ENCODE measurements at regions not wholly inside any gene's neighbourhood (a gene's known extent, or its start where the extent isn't known, plus 50 kb on each side); places are given as distances from the start of the nearest gene placed in this dataset.

DNA sequence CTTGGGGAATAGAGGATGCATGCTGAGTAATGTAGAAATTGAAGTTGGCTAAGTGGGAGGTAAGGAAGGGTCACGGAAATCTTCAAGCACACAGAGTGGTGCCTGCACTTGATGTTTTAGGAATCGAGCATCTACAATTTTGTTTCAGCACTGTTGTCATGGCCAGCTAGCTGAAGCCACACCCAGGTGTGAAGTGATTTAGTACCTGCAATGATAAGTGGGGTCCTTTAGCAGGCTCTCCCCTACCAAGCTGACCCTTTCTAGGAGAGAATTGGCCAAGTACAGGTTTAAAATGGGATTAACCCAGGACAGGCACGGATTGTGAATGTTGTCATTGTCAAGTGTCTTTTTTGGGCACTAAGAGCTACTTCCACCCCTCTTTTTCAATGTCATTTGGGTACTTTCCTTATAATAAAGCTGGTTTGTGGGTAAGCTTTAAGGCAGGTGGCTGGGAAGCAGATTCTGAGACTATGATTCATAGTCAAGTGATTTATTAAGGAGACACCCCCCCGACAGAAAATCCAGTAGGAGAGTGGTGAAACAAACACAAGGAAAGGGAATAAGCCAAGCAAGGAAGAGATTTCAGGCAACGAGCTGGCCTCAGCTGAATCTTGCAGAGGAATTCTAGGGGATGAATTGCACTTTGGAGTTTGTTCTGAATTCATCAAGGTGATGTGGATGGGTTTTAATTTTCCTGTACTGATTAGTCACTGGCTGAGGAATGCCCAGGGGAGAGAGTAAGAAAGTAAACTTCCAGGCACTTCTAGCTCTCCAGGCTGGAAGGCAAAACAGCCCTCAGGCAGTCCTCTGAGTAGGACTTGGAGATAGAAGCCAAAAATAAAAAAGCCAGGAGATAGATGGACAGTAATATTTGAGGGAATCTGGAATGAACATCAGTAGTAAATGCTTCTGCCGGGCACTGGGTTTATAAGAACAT is 1128.4 kb downstream of the SORCS3 start:
- Mint-ChIP-seq H3K27me3 (no peaks in the 10 kb centered on the region), H3K4me1 (ENCODE audit: low read depth) (no peaks in the 10 kb centered on the region), H3K9me3 (no peaks in the 10 kb centered on the region), H3K36me3 (ENCODE audit: low read depth) (no peaks in the 10 kb centered on the region), H3K27ac (no peak overlapping the region), H3K4me3 (no peak overlapping the region)
- ChIA-PET CTCF (no interaction called here), POLR2A (no interaction called here)
- ATAC-seq = no peak
- intact Hi-C loops (cut with micrococcal nuclease) = no loop called here
- no peak for DNase-seq
- TF ChIP-seq, protein P1, sequence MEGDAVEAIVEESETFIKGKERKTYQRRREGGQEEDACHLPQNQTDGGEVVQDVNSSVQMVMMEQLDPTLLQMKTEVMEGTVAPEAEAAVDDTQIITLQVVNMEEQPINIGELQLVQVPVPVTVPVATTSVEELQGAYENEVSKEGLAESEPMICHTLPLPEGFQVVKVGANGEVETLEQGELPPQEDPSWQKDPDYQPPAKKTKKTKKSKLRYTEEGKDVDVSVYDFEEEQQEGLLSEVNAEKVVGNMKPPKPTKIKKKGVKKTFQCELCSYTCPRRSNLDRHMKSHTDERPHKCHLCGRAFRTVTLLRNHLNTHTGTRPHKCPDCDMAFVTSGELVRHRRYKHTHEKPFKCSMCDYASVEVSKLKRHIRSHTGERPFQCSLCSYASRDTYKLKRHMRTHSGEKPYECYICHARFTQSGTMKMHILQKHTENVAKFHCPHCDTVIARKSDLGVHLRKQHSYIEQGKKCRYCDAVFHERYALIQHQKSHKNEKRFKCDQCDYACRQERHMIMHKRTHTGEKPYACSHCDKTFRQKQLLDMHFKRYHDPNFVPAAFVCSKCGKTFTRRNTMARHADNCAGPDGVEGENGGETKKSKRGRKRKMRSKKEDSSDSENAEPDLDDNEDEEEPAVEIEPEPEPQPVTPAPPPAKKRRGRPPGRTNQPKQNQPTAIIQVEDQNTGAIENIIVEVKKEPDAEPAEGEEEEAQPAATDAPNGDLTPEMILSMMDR (IDR thresholded peaks at IDR 0.05) = no peak

- Mint-ChIP-seq H3K4me3 (no peak overlapping the region), H3K4me1 (ENCODE audit: low read depth) (no peaks in the 10 kb centered on the region), H3K9me3 (no peaks in the 10 kb centered on the region), H3K27me3 (no peaks in the 10 kb centered on the region), H3K27ac (no peak overlapping the region), H3K36me3 (ENCODE audit: low read depth) (no peaks in the 10 kb centered on the region)
- intact Hi-C loops (cut with micrococcal nuclease) = no loop called here
- ATAC-seq = no peak
- TF ChIP-seq, protein P1 (IDR thresholded peaks at IDR 0.05) = no peak
- ChIA-PET POLR2A (no interaction called here), CTCF (no interaction called here)
- DNase-seq = no peak
These were observed 1122.5 kb downstream of the SORCS3 start for GRCh38 chr10:105763611-105764010.

- Mint-ChIP-seq H3K27me3 (no peaks in the 10 kb centered on the region), H3K27ac (no peak overlapping the region), H3K4me3 (no peak overlapping the region), H3K9me3 (no peaks in the 10 kb centered on the region), H3K4me1 (ENCODE audit: low read depth) (no peaks in the 10 kb centered on the region), H3K36me3 (ENCODE audit: low read depth) (no peaks in the 10 kb centered on the region)
- no peak for ATAC-seq
- CTCF ChIA-PET = no interaction called here
- intact Hi-C loops (cut with micrococcal nuclease) = no loop called here
- no peak for DNase-seq
- POLR2A ChIA-PET = no interaction called here
- TF ChIP-seq, protein P1 (IDR thresholded peaks at IDR 0.05) = no peak
These were observed 1120.6 kb downstream of the SORCS3 start for GRCh38 chr10:105761576-105762260.

DNA sequence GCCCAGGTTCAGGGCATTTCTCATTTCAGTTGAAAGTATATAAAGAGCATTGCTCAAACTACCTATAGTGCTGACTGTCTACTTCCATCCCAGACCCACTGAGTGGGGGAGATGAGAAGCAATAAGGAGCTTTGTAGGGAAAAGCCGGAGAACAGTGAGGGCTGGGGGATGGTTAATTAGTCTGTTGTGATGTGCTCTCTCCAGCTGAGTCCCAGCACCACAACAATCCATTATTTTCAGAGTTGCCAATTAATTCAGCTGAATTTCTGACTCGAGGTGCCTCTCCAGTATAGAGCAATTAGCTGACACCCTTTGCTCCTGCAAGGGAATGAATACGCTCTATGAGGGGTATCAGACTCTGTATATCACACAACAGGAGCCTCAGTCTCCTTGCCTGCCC is 1118.6 kb downstream of the SORCS3 start:
- TF ChIP-seq, protein P1 (IDR thresholded peaks at IDR 0.05) = no peak
- H3K27me3 Mint-ChIP-seq = no peaks in the 10 kb centered on the region
- ATAC-seq = no peak
- no peak for DNase-seq
- no peak overlapping the region for H3K4me3 Mint-ChIP-seq
- H3K36me3 Mint-ChIP-seq (ENCODE audit: low read depth) = no peaks in the 10 kb centered on the region
- CTCF ChIA-PET = no interaction called here
- intact Hi-C loops (cut with micrococcal nuclease) = no loop called here
- POLR2A ChIA-PET = no interaction called here
- H3K4me1 Mint-ChIP-seq (ENCODE audit: low read depth) = no peaks in the 10 kb centered on the region
- H3K27ac Mint-ChIP-seq = no peak overlapping the region
- peaks cover 1% of the 10 kb centered on the region for H3K9me3 Mint-ChIP-seq
